ENCODE measurements at regions not wholly inside any gene's neighbourhood (a gene's known extent, or its start where the extent isn't known, plus 50 kb on each side); places are given as distances from the start of the nearest gene placed in this dataset.
"Not testable (repeated sequence)": the region's sequence is repeated elsewhere in the genome, so short reads cannot be mapped to it uniquely, and the experiment has no call there.

DNA sequence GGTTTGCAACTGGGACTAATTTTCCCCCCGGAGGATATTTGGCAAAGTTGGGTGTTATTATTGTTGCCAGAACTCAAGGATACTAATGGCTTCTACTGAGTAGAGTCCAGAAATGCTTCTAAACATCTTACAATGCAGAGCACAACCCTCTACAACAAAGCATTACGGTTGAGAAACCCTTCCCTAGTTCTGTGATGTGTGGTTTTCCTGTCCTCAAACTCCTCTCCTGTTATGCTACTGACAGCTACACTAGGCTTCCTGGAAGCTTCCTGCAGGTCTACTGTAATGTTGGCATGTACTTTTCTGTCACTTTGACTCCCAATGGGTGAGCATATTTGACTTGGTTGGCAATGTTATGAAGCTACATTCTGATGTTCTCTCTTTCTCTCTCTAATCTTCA, 1656.9 kb downstream of the MRPL39 start:
- no peak for DNase-seq

DNA sequence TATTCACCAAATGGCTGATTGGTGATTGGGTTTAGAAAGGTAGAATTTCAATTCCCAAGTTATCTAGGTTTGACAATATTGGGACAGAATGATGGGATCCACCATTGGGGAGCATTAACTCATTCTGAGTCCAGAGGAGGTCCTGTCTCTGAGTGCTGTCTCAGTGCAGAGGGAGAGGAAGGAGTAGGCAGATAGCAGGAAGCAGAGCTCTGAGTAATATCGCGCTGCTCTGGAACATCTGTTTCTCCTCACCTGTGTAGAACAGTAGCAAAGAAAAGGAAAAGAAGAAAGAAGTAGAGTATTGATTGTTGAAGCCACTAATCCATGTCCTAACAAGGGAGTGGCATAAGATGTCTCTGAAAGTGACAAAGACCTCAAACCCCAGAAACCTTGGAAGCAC, 1657.8 kb downstream of the MRPL39 start:
- no peak for DNase-seq

DNA sequence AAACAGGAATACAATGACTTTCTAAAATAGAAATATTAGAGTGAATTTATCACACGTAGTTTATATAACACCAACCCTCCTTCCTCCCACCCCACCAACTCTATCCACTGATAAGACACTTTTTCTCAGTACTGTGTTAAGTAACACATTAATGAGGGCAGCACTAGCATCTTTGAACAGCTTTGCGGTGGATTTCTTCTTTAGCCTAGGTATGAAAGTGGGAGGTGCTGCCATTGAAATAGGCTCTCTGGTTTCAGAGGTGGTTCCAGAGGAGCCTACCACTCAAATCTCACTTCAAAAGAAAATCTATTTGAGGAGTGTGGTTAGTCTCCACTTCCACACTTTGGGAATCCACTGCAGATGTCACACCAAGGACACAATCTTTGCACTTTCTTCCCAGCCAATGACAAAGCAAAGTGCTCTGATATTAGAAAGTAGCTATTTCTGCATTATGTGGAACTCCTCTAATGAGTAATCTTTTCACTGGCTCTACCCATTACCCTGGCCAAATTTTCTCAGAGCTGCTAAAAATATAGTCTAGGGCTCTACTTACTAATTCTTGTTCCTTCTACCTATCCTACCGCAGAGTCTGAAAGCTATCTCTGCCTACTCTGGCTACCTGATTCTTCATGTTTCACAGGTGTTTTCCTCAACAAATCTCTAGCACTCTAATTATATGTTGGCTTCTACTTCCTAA, 1667.8 kb downstream of the MRPL39 start:
- DNase-seq: no peak

DNA sequence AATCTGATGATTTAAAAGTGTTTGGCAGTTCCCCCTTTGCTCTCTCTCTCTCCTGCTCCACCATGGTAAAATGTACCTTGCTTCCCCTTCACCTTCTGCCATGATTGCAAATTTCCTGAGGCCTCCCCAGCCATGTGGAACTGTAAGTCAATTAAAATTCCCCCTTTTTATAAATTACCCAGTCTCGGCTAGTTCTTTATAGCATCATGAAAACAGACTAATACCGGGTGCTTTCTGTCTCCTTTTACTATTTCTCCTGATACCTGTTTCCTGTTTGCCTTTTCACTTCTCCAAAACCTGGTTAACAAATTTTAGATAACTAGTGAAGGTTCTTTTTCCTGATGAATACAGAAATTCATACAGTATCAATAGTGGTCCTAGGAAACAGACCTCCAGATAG, 1670.3 kb downstream of the MRPL39 start:
- DNase-seq: no peak

DNA sequence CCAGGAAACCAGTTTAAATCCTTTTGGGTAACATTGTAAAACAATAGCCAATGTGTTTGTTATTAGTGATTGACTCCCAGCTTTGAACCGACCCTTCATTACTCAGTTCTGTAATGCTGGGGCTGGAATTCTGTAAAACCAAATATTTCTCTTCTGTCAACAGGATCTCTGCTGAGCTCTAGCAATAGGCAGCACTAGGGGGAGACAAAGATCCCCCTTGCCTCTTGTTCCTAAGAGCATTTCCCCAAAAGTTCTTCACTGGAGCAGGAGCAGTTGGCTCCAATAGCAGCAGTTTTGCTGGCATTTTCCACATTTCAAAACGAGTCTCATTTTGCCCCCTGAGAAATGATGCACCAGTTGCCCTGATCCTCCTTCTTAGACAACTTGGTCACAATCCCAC, 1671.1 kb downstream of the MRPL39 start:
- no peak for DNase-seq

DNA sequence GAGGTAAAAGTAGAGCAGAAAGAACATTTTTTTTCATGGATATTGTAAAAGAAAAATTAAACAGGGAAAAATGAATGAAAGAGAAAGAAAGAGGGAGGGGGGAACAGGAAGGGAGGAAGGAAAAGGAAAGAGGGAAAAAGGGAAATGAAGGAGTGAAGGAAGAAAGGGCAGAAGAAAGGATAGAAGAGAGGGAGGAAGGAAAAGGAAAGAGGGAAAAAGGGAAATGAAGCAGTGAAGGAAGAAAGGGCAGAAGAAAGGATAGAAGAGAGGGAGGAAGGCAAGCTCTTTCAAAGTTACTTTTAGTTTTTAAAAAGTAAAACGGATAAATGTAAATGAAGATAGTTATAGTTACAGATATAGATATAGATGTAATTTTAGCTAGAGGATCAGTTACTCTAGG, 1676.7 kb downstream of the MRPL39 start:
- no peak for DNase-seq

DNA sequence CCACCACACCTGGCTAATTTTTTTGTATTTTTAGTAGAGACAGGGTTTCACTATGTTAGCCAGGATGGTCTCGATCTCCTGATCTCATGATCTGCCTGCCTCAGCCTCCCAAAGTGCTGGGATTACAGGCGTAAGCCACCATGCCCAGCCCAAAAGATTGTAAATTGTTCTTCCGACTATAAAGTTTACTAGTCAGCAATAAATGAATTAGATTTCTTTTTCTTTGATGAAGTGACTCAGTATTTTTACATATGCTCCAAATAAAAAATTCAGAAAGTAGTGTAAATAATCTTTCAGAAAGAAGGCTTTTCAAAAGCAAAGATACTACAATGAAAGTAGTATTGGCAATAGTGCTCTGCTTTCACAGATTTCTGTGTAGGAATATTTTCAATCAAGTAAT, 1680.9 kb downstream of the MRPL39 start:
- DNase-seq: not testable (repeated sequence)

DNA sequence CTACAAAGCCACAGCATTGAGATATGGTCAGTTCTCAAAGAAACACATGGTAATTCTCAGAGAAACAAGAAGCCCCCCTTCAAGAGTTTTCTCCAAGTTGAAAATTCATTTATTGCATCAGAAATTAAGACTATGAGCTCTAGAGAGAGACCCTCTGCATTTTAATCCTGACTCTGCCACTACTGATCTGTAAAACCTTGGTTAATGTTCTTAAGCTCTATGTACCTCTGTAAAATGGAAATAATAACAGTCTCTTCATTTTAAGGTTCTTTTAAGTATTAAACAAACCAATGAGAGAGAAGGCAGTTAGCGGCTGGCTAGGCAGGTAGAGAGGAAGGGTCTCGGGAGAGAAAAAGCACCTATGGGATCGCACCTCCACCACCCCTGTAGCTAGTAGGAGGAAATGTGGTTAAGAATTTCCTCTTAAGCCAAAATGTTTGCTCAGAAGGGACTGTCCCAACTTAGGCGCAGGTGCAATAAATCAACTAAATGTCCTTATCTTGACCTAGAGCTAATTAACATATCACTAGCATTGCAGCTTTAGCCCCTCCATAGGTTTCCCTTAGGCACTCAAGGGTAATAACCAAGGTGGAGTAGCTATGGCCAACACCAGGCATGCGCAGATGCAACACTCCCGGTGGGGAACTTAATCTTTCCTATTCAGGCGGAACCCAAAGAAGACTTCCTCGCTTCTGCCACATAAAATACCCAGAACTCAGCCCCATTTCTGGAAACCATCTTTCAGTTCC, 1685.4 kb downstream of the MRPL39 start:
- no peak for DNase-seq

DNA sequence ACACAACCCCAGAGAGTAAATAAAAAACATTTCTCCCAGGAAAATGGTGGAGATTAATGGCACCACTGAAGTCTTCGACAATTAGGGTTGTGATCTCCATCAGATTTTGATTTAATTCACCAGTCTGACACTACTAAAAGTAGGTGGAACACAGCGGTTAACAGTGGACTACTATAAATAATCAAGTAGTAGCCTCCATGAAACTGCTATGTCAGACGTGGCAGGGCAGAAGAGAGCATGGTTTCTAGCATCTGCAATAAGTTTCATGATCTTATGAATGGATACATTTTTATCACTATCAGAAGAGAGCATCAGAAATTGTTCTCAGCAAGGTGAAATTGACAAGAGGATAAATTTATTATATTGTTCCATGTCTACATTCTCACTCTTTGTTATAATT, 1706.6 kb downstream of the MRPL39 start:
- DNase-seq: no peak

DNA sequence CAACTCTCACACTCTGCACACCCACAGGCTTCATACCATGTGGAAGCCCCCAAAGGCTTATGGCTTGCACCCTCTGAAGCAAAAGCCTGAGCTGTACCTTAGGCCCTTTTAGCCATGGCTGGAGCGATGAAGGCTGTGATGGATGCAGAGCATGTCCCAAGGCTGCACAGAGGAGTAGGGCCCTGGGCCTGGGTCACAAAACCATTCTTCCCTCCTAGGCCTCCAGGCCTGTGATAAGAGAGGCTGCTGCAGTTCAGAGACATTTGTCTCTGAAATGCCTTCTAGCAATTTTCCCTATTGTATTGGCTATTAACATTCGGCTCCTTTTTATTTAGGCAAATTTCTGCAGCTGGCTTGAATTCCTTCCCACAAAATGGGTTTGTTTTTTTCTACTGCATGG, 1707.7 kb downstream of the MRPL39 start:
- DNase-seq: no peak

DNA sequence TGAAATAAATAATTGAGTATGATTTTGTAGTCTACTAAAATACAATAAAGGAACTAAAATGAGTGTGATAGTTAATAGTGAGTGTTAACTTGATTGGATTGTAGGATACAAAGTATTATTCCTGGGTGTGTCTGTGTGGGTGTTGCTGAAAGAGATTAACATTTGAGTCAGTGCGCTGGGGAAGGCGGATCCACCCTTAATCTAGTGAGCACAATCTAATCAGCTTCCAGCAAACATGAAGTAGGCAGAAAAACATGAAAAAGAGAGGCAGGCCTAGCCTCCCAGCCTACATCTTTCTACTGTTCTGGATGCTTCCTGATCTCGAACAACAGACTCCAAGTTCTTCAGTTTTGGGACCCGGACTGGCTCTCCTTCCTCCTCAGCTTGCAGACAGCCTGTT, 1716.6 kb downstream of the MRPL39 start:
- DNase-seq: no peak

DNA sequence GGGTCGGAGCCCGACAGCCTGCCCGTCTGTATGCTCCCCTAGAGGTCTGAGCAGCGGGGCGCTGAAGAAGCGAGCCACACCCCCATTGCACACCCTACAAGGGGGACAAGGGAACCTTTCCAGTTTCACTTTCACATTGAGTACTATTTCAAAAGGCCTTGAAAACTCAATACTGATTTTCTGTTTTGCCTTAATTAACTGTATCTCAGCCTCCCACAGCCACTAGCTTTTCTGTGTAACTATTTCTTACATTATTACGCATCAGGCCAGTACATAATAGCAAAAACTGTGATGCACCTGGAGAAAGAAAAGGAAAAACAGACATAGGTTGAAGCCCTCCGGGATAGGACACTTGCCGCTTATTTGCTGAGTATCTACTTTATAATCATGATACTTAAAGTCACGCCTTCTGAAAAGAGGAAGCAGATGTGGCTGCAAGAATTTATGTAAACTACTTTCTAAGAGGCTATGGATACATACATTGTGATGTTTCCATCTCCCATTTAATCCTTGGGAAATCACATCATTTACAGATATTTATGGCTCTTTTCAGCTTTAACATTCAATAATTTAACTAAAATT, 1719.5 kb downstream of the MRPL39 start:
- DNase-seq: no peak

DNA sequence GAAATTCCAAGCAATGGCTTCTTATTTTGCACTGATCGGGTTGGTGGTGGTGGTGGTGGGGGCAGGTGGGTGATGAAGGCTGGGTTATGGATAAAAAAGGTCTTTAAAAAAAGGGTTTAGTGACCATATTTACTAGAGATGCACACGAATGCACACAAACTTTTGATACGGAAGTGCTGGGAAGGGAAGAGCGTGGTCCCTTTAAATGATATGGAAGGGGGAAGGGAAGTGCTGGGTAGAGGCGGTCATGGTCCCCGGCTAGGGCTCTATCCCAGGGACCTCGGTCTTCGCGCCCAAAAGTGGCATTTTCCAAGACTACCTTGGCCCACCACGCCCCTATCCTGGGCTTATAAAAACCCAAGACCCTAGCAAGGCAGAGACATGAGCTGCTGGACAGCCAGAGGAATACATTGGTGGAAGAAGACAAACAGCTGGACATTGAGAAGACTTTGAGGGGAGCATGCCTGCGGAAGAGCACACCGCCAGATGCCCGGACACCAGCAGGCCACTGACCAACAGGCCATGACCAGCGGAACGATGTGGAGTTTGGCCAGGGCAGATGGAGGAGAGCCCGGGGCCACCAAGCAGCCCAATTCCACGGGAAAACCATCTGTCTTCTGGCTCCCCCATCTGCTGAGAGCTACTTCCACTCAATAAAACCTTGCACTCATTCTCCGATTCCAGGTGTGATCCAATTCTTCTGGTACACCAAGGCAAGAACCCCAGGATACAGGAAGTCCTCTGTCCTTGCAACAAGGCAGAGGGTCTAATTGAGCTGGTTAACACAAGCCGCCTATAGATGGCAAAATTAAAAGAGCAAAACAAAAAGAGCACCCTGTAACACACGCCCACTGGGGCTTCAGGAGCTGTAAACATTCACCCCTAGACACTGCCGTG, 1720.2 kb downstream of the MRPL39 start:
- DNase-seq: no peak

DNA sequence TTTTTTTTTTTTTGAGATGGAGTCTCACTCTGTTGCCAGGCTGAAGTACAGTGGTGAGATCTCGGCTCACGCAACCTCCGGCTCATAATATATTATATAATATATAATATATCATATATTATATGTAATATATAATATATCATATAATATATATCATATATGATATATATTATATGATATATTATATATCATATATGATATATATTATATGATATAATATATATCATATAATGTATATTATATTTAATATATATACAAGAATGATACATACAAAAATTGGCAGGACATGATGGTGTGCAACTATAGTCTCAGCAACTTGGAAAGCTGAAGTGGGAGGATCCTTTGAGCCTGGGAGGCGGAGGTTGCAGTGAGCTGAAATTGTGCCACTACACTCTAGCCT, 1725.5 kb downstream of the MRPL39 start:
- DNase-seq: no peak

DNA sequence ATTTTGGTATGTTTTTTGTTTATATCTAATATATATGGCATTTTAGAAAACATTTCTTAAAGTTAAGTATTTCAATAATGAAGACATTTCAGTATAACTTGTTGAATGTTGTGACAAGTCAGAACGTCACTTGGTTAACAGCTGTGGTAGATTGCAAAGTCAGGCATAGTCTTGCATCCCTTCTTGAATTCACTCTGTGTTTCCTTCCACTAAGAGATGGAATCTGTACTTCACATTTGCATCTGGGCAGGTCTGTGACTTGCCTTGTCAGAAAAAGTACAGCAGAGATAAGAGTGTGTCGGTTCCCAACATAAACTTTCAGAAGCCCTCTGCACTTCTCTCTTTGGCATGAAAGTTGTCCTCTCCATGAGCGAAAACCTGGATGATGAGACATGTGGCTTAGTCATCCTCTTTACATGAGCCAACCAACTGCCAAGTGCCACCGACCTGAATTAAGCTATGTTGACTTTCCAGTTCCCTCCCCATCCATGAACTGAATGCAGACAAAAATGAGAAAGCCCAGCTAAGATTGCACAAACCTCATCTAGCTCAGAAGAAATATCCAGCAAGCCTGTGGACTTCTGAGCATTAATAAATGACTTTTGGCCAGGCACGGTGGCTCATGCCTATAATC, 1730.2 kb downstream of the MRPL39 start:
- no peak for DNase-seq

DNA sequence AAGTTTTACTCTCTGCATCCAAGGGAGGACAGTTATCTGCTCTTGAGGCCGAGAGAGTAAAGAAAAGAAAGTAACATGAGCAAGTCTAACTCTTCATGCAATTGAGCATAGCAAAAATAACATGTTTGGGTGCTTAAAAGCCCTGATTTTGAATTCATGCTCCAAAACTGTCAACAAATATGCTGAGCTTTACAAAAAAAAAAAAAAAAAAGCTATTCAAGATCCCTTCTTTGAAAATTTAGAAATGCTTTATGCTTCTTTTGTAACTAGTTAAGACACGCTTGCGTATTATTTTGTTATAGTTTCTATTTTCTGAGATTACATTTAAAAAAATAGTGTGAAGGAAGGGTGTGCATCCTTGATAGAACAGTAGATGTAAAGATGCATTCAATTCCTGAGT, 1733.0 kb downstream of the MRPL39 start:
- no peak for DNase-seq

DNA sequence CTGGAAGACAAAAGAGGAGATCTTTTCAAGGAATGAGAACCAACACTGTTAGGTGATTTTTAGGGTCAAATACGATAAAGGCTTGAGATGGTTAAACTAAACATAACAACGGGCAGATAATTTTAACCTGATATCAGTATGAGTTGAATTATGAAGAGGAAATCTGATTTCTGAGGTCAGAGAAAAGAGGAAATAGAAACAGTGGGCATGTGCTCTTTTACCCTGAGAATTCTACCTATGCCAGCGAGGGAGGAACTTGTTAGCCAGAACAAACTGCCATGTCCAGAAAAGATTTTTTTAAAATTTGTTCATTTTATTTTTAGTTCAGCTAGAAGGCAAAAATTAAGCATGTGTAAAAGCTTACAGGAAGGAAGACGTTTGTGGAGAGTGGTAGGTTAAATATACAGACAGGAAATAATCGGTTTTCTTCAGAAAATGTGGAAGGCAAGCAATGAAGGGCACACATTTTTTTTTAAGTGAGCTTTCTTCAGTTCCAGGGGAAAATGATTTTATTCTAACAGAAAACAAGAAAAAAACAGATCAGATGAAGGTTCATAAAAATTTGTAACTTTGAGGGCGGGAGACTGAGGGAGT, 1745.3 kb downstream of the MRPL39 start:
- DNase-seq: no peak

DNA sequence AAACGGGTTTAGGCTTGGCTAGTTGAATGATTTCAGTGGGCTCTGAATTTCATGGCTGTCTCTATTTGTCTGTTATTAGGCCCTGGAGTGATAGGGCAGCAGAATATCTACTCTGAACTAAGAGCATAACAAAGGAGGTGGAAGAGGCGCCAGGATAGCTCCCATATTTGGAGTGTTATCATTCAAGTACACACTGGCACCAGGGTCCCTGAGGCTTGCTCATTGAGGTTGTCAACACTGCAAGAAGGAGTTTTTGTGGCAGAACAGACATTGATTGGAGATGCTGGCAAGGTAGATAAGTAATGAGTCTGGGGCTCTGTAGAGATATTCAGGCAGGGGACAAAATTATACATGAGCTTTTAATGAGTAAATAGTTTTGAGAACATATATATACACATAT, 1748.4 kb downstream of the MRPL39 start:
- DNase-seq: no peak

DNA sequence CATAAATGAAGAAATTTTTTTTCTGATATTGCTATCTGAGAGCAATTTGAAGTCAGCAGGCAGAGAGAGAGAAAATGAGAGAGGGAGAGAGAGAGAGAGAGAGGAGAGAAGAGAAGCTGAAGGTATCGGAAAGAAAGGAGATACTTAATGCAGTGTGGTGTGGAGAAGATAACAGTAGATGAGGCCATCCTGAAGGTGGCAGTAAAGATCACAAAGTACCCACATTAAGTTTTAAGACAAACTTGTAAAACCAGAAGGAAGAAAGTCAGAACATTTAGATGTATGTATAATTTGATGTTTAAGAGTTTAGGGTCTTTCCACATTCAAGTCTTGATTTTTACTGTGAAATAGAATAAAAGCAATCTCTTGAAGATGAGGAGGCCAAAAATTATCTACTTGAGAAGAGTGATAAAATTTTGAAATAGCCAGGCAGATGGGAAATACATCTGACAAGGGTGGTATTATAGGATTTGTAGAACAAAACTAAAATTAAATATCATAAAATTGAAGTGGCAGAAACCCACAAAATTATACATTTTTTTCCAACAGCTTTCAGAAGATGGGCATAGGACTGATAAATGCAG, 1753.4 kb downstream of the MRPL39 start:
- no peak for DNase-seq

DNA sequence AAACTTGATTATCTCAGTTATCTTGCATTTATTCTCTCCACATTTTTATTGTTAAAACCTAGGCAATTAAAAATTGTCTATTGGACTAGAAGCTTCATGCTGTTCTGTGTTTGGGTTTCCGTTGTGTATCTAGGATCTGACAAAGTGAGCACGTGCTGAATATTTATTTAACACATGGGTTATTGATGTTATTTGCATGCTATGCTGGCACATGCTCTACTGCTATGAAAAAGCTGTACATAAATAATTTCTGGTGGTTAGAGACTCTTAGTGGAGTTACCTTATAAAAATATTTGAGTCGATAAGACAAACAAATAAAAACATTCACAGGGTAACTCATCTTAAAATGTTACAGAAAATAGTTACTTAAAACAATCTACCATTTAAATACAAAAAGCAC, 1769.7 kb downstream of the MRPL39 start:
- no peak for DNase-seq

DNA sequence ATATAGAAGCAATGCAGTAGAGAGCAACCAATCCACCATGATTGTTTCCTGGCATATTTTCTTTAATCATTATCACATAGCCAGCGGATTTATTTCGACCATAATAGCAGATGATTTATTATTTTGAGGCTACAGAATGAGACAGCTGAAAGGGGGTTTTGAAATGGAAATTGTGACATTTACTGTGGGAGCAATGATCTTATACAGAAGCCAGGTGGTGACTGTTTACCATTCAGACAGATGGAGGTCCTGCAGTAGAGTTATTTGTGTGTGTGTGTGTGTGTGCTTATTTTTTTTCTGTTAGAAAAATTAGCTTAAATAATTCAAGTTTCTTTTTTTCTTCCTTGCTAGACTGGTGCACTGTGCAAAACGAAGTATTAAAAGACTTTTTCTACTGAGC, 1784.5 kb downstream of the MRPL39 start:
- no peak for DNase-seq

DNA sequence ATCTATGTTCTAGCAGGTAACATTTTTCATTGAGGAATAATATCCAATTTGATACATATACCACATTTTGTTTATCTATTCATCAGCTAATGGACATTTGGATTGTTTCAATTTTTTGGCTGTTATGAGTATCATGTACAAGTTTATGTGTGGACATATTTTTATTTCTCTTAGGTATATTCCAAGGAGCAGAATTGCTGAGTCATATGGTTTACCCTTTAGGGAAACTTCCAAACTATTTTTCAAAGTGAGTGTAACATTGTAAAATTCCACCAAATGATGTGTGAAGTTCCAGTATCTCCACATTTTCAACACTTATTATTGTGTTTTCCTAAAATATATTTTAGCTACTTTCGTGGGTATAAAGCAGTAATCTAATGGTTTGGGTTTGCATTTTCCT, 1789.9 kb downstream of the MRPL39 start:
- DNase-seq: no peak

All from HCEC 1CT (cell line).